WTC11 (cell line): ENCODE measurements at regions not wholly inside any gene's neighbourhood (a gene's known extent, or its start where the extent isn't known, plus 50 kb on each side); places are given as distances from the start of the nearest gene placed in this dataset.

Source experiments
- ATAC-seq: fragments of 200-7000 bp; cut with Tn5 transposase; 2 replicates; pipeline ENCODE4 v1.10.0; 2021; ENCODE audit warnings: mild to moderate bottlenecking, moderate library complexity
- CTCF ChIA-PET: fragments of 300-600 bp; sonication (Branson Sonifier 250); formaldehyde crosslinking; loops from one replicate; lab custom pipeline; 2021; ENCODE audit warnings: antibody characterized with exemption; lab: Charles Lee
- POLR2A ChIA-PET: fragments of 350-600 bp; sonication (Branson Sonifier 250); formaldehyde crosslinking; loops from one replicate; lab custom pipeline; 2021; ENCODE audit warnings: antibody characterized with exemption; lab: Charles Lee
- DNase-seq: peaks from one replicate; pipeline ENCODE4 v3.0.0; 2021; ENCODE audit warnings: low spot score
- H3K27ac Mint-ChIP-seq: 2 replicates; pipeline ENCODE4 v1.8.0; 2021; ENCODE audit warnings: mixed read lengths
- H3K27me3 Mint-ChIP-seq: 2 replicates; pipeline ENCODE4 v1.8.0; 2021; ENCODE audit warnings: low read depth, mild to moderate bottlenecking, moderate library complexity, mixed read lengths
- H3K36me3 Mint-ChIP-seq: 2 replicates; pipeline ENCODE4 v1.8.0; 2021; ENCODE audit warnings: mixed read lengths
- H3K4me1 Mint-ChIP-seq: 2 replicates; pipeline ENCODE4 v1.8.0; 2022; ENCODE audit warnings: mixed read lengths
- H3K4me3 Mint-ChIP-seq: 2 replicates; pipeline ENCODE4 v1.8.0; 2021; ENCODE audit warnings: mild to moderate bottlenecking, moderate library complexity, mixed read lengths
- H3K9me3 Mint-ChIP-seq: 2 replicates; pipeline ENCODE4 v1.8.0; 2021; ENCODE audit warnings: mixed read lengths
- CDX4 ChIP-seq: fragments of 250-450 bp; sonication (Bioruptor Pico); IDR thresholded peaks from 2 replicates; pipeline ENCODE4 v1.9.0; 2021; ENCODE audit warnings: moderate library complexity, mild to moderate bottlenecking, inconsistent platforms, borderline replicate concordance
- CTCF ChIP-seq: fragments of 200-600 bp; IDR thresholded peaks from 2 replicates; pipeline ENCODE4 v1.8.0; 2022; ENCODE audit warnings: antibody characterized with exemption
- E2F1 ChIP-seq: sonication (generic); formaldehyde crosslinking; IDR thresholded peaks from 2 replicates; pipeline ENCODE4 v1.8.0; 2022; ENCODE audit warnings: mild to moderate bottlenecking, missing genetic modification reagents
- E2F4 ChIP-seq: sonication (generic); formaldehyde crosslinking; IDR thresholded peaks from 2 replicates; pipeline ENCODE4 v1.8.1; 2022; ENCODE audit warnings: low read depth, mild to moderate bottlenecking, moderate library complexity, missing genetic modification reagents, borderline replicate concordance
- E2F5 ChIP-seq: sonication (generic); formaldehyde crosslinking; IDR thresholded peaks from 2 replicates; pipeline ENCODE4 v1.8.1; 2022; ENCODE audit warnings: mild to moderate bottlenecking, moderate library complexity, missing genetic modification reagents
- ESRRA ChIP-seq: sonication (generic); formaldehyde crosslinking; IDR thresholded peaks from 2 replicates; pipeline ENCODE4 v1.8.1; 2022; ENCODE audit warnings: mild to moderate bottlenecking, missing genetic modification reagents, borderline replicate concordance
- ETV6 ChIP-seq: sonication (generic); formaldehyde crosslinking; IDR thresholded peaks from 2 replicates; pipeline ENCODE4 v1.8.1; 2022; ENCODE audit warnings: mild to moderate bottlenecking, missing genetic modification reagents
- FOXK1 ChIP-seq: sonication (generic); formaldehyde crosslinking; IDR thresholded peaks from 2 replicates; pipeline ENCODE4 v1.8.0; 2022; ENCODE audit warnings: mild to moderate bottlenecking, moderate library complexity, missing genetic modification reagents
- GRHL2 ChIP-seq: fragments of 250-450 bp; sonication (Bioruptor Pico); IDR thresholded peaks from 2 replicates; pipeline ENCODE4 v1.8.0; 2022; ENCODE audit warnings: mild to moderate bottlenecking, moderate library complexity; ENCODE audit not compliant: insufficient replicate concordance, severe bottlenecking
- GTF2I ChIP-seq: fragments of 250-450 bp; sonication (Bioruptor Pico); conservative IDR thresholded peaks from 2 replicates; pipeline ENCODE4 v1.4.0; 2021; ENCODE audit warnings: mild to moderate bottlenecking
- IRF1 ChIP-seq: sonication (generic); formaldehyde crosslinking; IDR thresholded peaks from 2 replicates; pipeline ENCODE4 v1.8.0; 2023; ENCODE audit warnings: missing genetic modification reagents
- JUN ChIP-seq: sonication (generic); formaldehyde crosslinking; IDR thresholded peaks from 2 replicates; pipeline ENCODE4 v1.8.0; 2023; ENCODE audit warnings: mild to moderate bottlenecking, missing genetic modification reagents
- MAX ChIP-seq: sonication (generic); formaldehyde crosslinking; IDR thresholded peaks from 2 replicates; pipeline ENCODE4 v1.8.0; 2022; ENCODE audit warnings: mild to moderate bottlenecking, missing genetic modification reagents
- MXD4 ChIP-seq: fragments of 250-450 bp; sonication (Bioruptor Pico); IDR thresholded peaks from 2 replicates; pipeline ENCODE4 v1.8.0; 2021; ENCODE audit warnings: mild to moderate bottlenecking, moderate library complexity, borderline replicate concordance
- MYBL2 ChIP-seq: sonication (generic); formaldehyde crosslinking; IDR thresholded peaks from 2 replicates; pipeline ENCODE4 v1.8.1; 2023; ENCODE audit warnings: mild to moderate bottlenecking, moderate library complexity, missing genetic modification reagents
- NR1H2 ChIP-seq: sonication (generic); formaldehyde crosslinking; IDR thresholded peaks from 2 replicates; pipeline ENCODE4 v1.9.0; 2021; ENCODE audit warnings: mild to moderate bottlenecking, moderate library complexity, missing genetic modification reagents
- SMAD3 ChIP-seq: sonication (generic); formaldehyde crosslinking; IDR thresholded peaks from 2 replicates; pipeline ENCODE4 v1.8.0; 2022; ENCODE audit warnings: missing genetic modification reagents, mild to moderate bottlenecking, borderline replicate concordance
- SMAD4 ChIP-seq: sonication (generic); formaldehyde crosslinking; IDR thresholded peaks from 2 replicates; pipeline ENCODE4 v1.8.0; 2022; ENCODE audit warnings: mild to moderate bottlenecking, missing genetic modification reagents
- TEAD1 ChIP-seq: sonication (generic); formaldehyde crosslinking; IDR thresholded peaks from 2 replicates; pipeline ENCODE4 v1.8.0; 2022; ENCODE audit warnings: mild to moderate bottlenecking, missing genetic modification reagents
- ZNF423 ChIP-seq: fragments of 250-450 bp; sonication (Bioruptor Pico); IDR thresholded peaks from 2 replicates; pipeline ENCODE4 v2.1.2; 2022; ENCODE audit warnings: mild to moderate bottlenecking, moderate library complexity
- ZNF425 ChIP-seq: fragments of 250-450 bp; sonication (Bioruptor Pico); conservative IDR thresholded peaks from 2 replicates; pipeline ENCODE4 v1.9.0; 2021; ENCODE audit warnings: mild to moderate bottlenecking

GRCh38 chr13:103354171-103354570, 288.0 kb upstream of the SLC10A2 start:
- ChIA-PET CTCF (no interaction called here), POLR2A (no interaction called here)
- no peak for DNase-seq
- ATAC-seq, result no peak
- Mint-ChIP-seq H3K4me3 (no peak overlapping the region), H3K9me3 (peaks cover 3% of the 10 kb centered on the region; the same call in 1 of the 2 replicates), H3K36me3 (no peaks in the 10 kb centered on the region), H3K27me3 (no peaks in the 10 kb centered on the region), H3K27ac (no peak overlapping the region), H3K4me1 (peaks cover 40% of the 10 kb centered on the region)
- TF ChIP-seq E2F5 (CRISPR knock-in tag) (no peak), ETV6 (CRISPR knock-in tag) (no peak), ZNF425 (CRISPR knock-in tag) (no peak), GTF2I (CRISPR knock-in tag) (no peak), SMAD4 (no peak), MAX (CRISPR knock-in tag) (no peak), FOXK1 (CRISPR knock-in tag) (no peak), E2F1 (no peak), MYBL2 (CRISPR knock-in tag) (no peak), ESRRA (CRISPR knock-in tag) (no peak), CTCF (no peak)

GRCh38 chr13:103351035-103351828, 285.0 kb upstream of the SLC10A2 start:
- POLR2A ChIA-PET, result interaction anchor here (0.6 kb wide), 1 partner anchor 65 kb away, joined by 3 read pairs; no protein-coding TSS in a partner anchor
- Mint-ChIP-seq H3K27ac (peak overlapping the region; percentile 90), H3K4me1 (peaks cover 36% of the 10 kb centered on the region)
- TF ChIP-seq NR1H2 (CRISPR knock-in tag) (no peak), GRHL2 (CRISPR knock-in tag) (no peak), MXD4 (CRISPR knock-in tag) (no peak), E2F4 (CRISPR knock-in tag) (no peak), ZNF423 (CRISPR knock-in tag) (peak; percentile 41; the same call in 1 of the 2 replicates), GTF2I (CRISPR knock-in tag) (no peak), E2F1 (no peak), JUN (CRISPR knock-in tag) (no peak), CDX4 (CRISPR knock-in tag) (no peak), TEAD1 (0 out of 2 replicates have a peak, but pooled peaks have one; percentile 26), IRF1 (no peak), SMAD3 (no peak)

More at GRCh38 chr13:103351035-103351828, 285.0 kb upstream of the SLC10A2 start:
- Mint-ChIP-seq H3K27me3 (no peaks in the 10 kb centered on the region), H3K36me3 (no peaks in the 10 kb centered on the region), H3K4me3 (peak overlapping the region; percentile 67), H3K9me3 (peaks cover 3% of the 10 kb centered on the region; the same call in 1 of the 2 replicates)
- ATAC-seq (peak; percentile 90), DNase-seq (peak; percentile 17)
- CTCF ChIA-PET, result interaction anchor here (1.4 kb wide), 1 partner anchor 480 kb away, joined by 3 read pairs; no protein-coding TSS in a partner anchor
